Fibroblast of the aortic adventitia (primary cell): ENCODE measurements at regions not wholly inside any gene's neighbourhood (a gene's known extent, or its start where the extent isn't known, plus 50 kb on each side); places are given as distances from the start of the nearest gene placed in this dataset.

Experiments used
- DNase-seq: peaks from one replicate; pipeline ENCODE4 v3.0.0-alpha.2; 2010; ENCODE audit warnings: low read depth
- H3K4me3 ChIP-seq: 2 replicates; pipeline ENCODE4 v1.5.1; 2011; ENCODE audit warnings: low read depth, mild to moderate bottlenecking, control low read depth, low read length, moderate library complexity
- TF ChIP-seq, protein P1 (sequence below): IDR thresholded peaks from 2 replicates; pipeline ENCODE4 v1.5.1; 2011; ENCODE audit warnings: mild to moderate bottlenecking, low read length, control low read depth, inconsistent platforms; ENCODE audit not compliant: insufficient read depth

DNA sequence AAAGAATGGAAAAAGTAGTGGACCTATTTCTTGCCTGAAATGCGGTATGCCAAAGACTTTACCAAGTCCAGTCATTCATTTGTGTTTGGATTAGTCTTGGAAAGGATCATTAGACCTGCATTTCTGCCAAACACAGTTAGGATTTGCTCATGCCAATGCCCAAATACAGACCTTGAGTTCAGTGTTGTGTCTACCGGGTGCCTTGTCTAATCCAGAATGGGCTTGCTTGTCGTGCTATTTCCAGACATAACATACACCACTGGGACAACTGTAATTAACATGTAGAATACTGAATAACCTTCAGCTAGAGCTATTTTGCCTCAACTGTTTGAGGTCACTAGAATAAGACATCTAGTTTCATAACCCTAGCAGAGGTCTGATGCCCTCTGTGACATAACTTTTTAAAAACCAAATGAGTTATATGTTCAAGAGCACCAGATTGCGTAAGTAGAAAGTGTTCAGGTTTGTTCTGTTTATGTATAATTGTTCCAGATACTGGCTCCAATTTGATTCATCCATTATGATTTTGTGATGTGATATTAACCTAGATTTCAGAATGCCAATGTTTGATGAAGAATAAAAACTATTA is 145.3 kb upstream of the DPH6 start:
- DNase-seq = no peak
- TF ChIP-seq, protein P1, sequence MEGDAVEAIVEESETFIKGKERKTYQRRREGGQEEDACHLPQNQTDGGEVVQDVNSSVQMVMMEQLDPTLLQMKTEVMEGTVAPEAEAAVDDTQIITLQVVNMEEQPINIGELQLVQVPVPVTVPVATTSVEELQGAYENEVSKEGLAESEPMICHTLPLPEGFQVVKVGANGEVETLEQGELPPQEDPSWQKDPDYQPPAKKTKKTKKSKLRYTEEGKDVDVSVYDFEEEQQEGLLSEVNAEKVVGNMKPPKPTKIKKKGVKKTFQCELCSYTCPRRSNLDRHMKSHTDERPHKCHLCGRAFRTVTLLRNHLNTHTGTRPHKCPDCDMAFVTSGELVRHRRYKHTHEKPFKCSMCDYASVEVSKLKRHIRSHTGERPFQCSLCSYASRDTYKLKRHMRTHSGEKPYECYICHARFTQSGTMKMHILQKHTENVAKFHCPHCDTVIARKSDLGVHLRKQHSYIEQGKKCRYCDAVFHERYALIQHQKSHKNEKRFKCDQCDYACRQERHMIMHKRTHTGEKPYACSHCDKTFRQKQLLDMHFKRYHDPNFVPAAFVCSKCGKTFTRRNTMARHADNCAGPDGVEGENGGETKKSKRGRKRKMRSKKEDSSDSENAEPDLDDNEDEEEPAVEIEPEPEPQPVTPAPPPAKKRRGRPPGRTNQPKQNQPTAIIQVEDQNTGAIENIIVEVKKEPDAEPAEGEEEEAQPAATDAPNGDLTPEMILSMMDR = no peak
- H3K4me3 ChIP-seq = no peak overlapping the region

DNA sequence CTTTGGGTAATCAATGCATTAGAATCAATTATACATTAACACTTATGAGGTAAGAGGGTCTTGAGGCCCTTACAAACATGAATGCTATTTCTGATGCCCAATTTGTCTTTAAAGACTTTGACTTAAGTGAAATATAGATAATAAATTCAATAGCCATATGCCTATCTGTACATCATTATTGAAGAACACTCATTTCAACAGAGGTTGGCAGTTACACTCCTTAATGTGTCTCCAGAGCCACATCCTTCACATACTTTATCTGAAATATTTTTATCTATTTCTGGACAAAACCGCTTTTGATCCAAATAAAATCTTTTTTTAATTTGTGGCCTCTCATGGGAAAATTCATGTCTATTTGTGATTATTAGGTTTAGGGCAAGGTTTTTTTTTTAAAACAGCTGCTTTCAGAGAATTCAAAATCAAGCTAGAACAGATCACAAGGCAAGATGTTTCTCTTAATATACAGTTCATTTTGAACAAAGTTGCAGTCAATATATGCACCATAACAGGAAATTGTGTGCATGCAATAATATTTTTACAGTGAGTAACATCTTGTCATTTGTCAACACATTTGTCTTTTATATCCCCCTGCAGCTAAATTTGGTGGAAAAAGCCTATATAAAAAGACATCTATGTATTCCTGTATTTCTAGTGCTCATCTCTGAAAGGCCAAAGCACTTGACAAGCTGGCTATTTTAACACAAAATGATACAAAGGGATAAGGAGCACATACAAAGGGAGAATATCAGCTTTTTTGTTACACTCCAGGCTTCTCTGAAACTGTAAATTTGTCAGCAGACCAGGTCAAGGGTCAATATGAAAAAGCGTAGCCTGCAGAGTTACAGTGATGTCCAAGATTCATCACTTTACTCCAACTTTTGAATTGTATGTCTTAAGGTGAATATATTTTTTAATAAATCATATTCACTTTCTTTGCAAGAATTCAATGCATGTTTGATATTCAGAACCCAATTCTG is 146.2 kb upstream of the DPH6 start:
- DNase-seq = no peak
- no peak overlapping the region for H3K4me3 ChIP-seq
- TF ChIP-seq, protein P1 = no peak

DNA sequence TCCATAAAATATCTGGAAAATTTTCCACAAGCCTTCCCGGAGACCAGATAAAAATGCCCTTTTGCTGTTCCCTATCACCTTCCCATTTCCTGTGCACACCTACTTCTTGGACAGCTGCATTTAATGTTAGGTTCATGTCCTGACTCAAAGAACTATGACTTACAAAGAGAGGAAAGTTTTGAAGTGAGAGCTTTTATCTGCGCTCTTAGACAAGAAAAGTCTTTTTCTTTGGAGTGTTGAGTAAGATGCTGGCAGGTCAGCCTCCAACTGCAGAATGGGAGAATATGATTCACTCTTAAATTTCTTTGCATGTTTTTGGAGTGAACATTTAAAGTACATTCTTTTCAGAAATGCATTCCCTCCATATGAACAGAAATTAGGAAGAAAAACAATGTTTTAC is 147.3 kb upstream of the DPH6 start:
- TF ChIP-seq, protein P1 = no peak
- DNase-seq = peak; percentile 72
- H3K4me3 ChIP-seq = no peak overlapping the region

DNA sequence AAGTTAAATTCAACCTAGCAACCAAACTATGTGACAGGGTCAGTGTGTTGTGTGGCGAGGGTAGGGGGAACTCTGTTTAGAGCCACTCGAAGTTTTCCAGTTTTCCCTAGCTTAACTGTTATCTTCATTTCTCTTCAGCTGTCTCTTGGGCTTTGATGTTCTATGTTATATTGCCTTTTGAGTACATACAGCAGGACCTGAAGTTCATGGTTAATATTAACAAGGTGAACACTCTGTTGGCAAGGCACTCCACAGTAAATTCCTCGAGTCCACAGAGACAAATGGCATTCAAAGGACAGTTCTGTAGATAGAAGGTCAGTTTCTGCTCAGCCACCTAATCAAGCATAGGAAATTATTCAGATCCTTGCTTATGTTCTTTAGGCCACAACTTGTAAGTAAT is 147.9 kb upstream of the DPH6 start:
- TF ChIP-seq, protein P1 = no peak
- H3K4me3 ChIP-seq = no peak overlapping the region

DNA sequence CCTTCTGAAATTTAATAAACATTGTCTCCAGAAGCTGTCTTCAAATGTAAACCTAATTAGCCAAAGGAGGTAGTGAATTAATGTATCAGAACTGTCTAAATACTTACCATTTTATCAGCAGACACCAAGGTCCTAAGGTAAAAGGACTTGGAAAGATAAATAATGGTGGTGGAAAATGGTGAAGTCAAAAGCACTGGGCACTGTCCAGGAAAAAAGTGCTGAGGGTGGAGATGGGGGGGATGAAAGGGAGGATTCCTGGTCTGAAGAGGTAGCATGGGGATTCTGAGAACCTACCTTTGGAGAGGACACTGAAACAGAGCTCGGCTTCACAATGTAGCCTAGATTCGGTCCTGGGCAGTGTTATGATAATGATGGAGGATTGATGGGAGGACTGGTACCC is 149.0 kb upstream of the DPH6 start:
- TF ChIP-seq, protein P1 = no peak
- no peak for DNase-seq
- H3K4me3 ChIP-seq = no peak overlapping the region

More for the DNA sequence above, 147.9 kb upstream of the DPH6 start:
- no peak for DNase-seq

DNA sequence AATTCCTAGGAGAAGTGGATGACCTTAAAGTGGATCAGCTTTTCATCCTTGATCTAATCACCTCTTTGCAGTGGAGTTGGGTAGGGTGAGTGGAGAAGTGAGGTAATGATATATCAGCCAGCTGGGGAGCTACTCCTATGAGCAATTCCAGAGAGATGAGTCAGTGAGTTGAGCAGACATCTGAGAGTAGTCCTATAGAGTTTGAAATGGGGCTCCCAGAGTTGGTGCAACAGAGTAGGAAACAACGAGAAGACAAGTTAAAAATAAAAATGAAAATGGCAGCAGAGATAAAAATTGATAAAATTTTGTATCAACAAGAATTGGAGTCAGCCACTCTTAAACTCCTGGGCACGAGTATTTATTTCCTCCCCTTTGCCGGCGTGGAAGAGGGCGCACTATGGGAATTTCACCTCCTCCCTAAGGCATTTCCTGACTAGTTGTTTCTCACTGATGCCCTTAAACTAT is 150.8 kb upstream of the DPH6 start:
- no peak overlapping the region for H3K4me3 ChIP-seq
- DNase-seq = peak; percentile 75
- TF ChIP-seq, protein P1 = no peak
